Large intestine (tissue), 3 donors: ENCODE measurements at regions not wholly inside any gene's neighbourhood (a gene's known extent, or its start where the extent isn't known, plus 50 kb on each side); places are given as distances from the start of the nearest gene placed in this dataset.
"Not testable (repeated sequence)": the region's sequence is repeated elsewhere in the genome, so short reads cannot be mapped to it uniquely, and the experiment has no call there.

Experiments used
- DNase-seq, 2 donors: peaks; one replicate each; pipeline versions ENCODE4 v3.0.0 to v3.0.0-alpha.2; 2013
- H3K27ac ChIP-seq: one replicate; pipeline ENCODE4 v1.5.1; 2013; ENCODE audit warnings: low read length
- H3K27me3 ChIP-seq: 2 replicates; pipeline ENCODE4 v1.6.1; 2013; ENCODE audit warnings: low read length; ENCODE audit not compliant: control insufficient read depth, insufficient read depth
- H3K36me3 ChIP-seq: 2 replicates; pipeline ENCODE4 v1.6.1; 2013; ENCODE audit warnings: low read length; ENCODE audit not compliant: control insufficient read depth, insufficient read depth
- H3K4me1 ChIP-seq: one replicate; pipeline ENCODE4 v1.6.1; 2013; ENCODE audit warnings: low read length; ENCODE audit not compliant: control insufficient read depth, insufficient read depth
- H3K4me3 ChIP-seq: one replicate; pipeline ENCODE4 v1.5.1; 2013; ENCODE audit warnings: low read length
- H3K9me3 ChIP-seq: one replicate; pipeline ENCODE4 v1.6.1; 2013; ENCODE audit warnings: mild to moderate bottlenecking, low read depth, low read length, moderate library complexity; ENCODE audit not compliant: control insufficient read depth
- WGBS: methylation state at CpG from one replicate; pipeline ENCODE4 v1.1.5; 2013; ENCODE audit warnings: low lambda C conversion rate; ENCODE audit not compliant: insufficient coverage; 5-methylcytosine and 5-hydroxymethylcytosine counted together

DNA sequence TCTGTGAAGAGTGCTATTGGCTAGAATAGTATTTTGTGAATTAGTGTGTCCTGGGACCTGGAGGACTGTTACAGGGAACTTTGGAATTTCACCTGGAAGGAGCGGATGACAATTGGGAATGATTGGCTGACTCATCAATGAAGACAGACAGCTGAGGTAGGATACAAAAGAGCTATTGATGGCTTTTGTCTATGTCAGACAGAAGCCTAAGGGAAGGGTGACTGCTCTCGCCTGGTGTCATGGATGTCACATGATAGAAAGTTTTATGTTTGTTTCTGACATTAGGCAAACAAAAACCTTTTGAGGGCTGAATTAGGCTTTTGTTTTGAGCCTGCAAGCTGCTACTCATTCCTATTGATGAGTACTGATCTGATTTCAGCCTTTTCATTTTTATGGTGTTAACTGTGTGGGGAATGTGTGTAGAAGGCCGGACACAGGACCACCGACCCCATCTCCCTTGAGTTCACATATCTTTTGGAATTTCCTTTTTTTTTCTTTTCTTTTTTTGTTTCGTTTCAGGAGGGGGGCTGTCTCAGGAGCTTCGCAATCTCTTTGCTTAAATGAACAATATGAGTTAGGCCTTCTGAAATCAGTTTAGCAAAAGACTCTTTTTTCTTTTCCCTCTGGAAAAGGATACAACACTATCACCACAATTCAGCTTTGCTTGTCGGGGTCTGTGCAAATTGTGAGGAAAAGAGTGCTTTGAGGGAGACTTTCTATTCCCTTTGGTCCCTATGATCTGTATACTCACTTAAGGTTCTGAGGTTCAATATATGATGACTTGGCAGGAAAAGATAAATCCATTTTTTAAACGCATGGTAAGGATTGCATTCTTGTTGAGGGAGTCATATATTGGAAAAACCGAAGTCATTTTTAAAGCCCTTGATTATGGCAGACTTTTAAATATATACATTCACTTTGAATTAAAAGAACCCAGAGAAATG lies 207.9 kb upstream of the FIGN start:
- H3K4me3 ChIP-seq, result no peak overlapping the region
- no peaks in the 10 kb centered on the region for H3K36me3 ChIP-seq
- no peaks in the 10 kb centered on the region for H3K27me3 ChIP-seq
- H3K27ac ChIP-seq, result no peak overlapping the region
- no peaks in the 10 kb centered on the region for H3K9me3 ChIP-seq
- no peaks in the 10 kb centered on the region for H3K4me1 ChIP-seq
- WGBS, result 65% methylated on average over 3 of the region's 9 CpGs
- peak in 1 of 2 donors; percentile 4 for DNase-seq

DNA sequence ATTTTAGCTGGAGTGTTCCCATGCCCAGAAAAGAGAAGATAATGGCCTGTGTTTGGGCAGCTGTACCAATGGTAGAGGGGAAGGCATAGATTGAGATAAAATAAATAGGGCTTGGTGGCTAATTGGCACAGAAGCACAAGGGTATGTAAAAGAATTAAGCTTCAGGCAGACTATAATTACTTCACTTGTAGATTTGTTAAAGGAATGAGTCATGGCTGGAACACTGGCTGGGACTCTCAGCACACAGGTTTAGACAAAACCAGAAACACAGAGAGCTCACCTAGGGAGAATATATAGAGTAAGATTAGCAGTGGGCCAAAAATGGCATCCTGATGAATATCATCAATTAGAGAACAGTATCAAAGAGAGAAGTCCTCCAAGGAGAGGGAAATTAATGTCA lies 198.3 kb upstream of the FIGN start:
- Histone ChIP-seq H3K36me3 (no peaks in the 10 kb centered on the region), H3K4me1 (no peaks in the 10 kb centered on the region), H3K4me3 (no peak overlapping the region), H3K27me3 (no peaks in the 10 kb centered on the region), H3K27ac (no peak overlapping the region), H3K9me3 (no peaks in the 10 kb centered on the region)
- no peak for DNase-seq

DNA sequence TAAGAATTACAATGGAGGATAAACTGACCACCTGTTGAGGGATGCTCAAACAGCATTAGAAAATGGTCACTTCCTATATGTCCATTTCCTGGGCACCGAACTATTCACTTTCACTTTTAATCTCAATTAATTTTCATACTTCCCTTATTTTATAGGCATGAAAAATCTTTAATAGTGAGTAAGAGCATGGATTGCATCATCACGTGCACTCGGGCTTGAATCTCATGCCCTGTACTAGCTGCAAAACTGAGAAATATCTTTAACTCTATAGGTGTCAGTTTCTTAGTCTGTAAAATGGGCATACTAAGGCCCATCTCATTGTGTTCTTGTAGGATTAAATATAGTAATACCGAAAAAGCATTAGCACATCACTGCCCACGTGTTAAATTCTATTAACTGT lies 183.9 kb upstream of the FIGN start:
- 72% methylated on average over 4 of the region's 5 CpGs for WGBS
- Histone ChIP-seq H3K4me3 (no peak overlapping the region), H3K36me3 (no peaks in the 10 kb centered on the region), H3K27me3 (no peaks in the 10 kb centered on the region), H3K4me1 (no peaks in the 10 kb centered on the region), H3K9me3 (no peaks in the 10 kb centered on the region), H3K27ac (no peak overlapping the region)
- DNase-seq, result no peak

DNA sequence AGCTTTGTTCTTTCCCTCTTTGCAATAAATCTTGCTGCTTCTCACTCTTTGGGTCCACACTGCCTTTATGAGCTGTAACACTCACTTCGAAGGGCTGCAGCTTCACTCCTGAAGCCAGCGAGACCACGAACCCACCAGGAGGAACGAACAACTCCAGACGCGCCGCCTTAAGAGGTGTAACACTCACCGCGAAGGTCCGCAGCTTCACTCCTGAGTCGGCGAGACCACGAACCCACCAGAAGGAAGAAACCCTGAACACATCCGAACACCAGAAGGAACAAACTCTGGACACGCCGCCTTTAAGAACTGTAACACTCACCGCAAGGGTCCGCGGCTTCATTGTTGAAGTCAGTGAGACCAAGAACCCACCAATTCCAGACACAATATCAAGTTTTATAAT lies 178.7 kb upstream of the FIGN start:
- H3K27ac ChIP-seq, H3K27me3 ChIP-seq, H3K4me3 ChIP-seq, H3K36me3 ChIP-seq, H3K4me1 ChIP-seq, DNase-seq: not testable (repeated sequence)
- 93% methylated on average over 3 of the region's 19 CpGs for WGBS
- peaks cover 11% of the 10 kb centered on the region for H3K9me3 ChIP-seq

DNA sequence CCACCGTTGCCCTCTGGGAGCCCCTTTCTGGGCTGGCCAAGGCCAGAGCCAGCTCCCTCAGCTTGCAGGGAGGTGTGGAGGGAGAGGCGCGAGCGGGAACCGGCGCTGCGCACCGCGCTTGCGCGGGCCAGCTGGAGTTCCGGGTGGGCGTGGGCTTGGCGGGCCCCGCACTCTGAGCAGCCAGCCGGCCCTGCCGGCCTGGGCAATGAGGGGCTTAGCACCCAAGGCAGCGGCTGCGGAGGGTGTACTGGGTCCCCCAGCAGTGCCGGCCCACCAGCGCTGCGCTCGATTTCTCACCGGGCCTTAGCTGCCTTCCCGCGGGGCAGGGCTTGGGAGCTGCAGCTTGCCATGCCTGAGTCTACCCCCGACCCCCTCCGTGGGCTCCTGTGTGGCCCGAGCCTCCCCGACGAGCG lies 177.7 kb upstream of the FIGN start:
- H3K4me3 ChIP-seq, DNase-seq, H3K4me1 ChIP-seq, H3K36me3 ChIP-seq, H3K27ac ChIP-seq, H3K27me3 ChIP-seq: not testable (repeated sequence)
- H3K9me3 ChIP-seq, result peaks cover 15% of the 10 kb centered on the region
- WGBS, result no CpG with 5 or more reads among the region's 32 CpGs

DNA sequence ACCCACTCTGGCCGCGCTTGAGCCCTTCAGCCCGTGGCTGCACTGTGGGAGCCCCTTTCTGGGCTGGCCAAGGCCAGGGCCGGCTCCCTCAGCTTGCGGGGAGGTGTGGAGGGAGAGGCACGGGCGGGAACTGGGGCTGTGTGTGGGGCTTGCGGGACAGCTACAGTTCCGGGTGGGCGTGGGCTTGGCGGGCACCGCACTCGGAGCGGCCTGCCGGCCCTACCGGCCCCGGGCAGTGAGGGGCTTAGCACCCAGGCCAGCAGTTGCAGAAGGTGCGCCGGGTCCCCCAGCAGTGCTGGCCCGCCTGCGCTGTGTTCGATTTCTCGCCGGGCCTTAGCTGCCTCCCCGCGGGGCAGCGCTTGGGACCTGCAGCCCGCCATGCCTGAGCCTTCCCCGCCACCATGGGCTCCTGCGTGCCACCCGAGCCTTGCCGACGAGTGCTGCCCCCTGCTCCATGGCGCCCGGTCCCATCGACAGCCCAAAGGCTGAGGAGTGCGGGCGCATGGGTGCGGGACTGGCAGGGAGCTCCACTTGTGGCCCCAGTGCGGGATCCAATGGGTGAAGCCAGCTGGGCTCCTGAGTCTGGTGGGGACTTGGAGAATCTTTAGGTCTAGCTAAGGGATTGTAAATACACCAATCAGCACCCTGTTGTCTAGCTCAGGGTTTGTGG lies 173.7 kb upstream of the FIGN start:
- Histone ChIP-seq H3K4me3 (no peak overlapping the region), H3K27ac (no peak overlapping the region), H3K27me3 (no peaks in the 10 kb centered on the region), H3K9me3 (peaks cover 15% of the 10 kb centered on the region), H3K36me3 (no peaks in the 10 kb centered on the region), H3K4me1 (no peaks in the 10 kb centered on the region)
- WGBS, result no CpG with 5 or more reads among the region's 40 CpGs
- no peak for DNase-seq

DNA sequence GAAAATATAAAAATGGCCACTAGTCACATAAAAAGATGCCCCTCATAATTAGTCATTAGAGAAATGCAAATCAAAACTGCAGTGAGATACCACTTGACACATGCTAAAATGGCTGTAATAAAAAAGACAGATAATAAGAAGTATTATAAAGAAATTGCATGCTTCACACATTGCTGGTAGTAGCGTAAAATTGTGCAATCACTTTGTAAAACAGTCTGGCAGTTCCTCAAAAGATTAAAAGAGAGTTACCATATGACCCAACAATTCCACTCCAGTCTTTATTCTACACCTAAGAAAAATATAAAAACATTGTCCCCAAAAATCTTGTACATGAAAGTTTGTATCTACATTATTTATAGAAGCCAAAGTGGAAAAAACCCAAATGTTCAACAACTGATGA lies 170.6 kb upstream of the FIGN start:
- no peak for DNase-seq
- Histone ChIP-seq H3K27me3 (no peaks in the 10 kb centered on the region), H3K4me3 (no peak overlapping the region), H3K27ac (no peak overlapping the region), H3K36me3 (no peaks in the 10 kb centered on the region), H3K9me3 (peaks cover 8% of the 10 kb centered on the region), H3K4me1 (no peaks in the 10 kb centered on the region)
- no CpG with 5 or more reads among the region's 1 CpG for WGBS

DNA sequence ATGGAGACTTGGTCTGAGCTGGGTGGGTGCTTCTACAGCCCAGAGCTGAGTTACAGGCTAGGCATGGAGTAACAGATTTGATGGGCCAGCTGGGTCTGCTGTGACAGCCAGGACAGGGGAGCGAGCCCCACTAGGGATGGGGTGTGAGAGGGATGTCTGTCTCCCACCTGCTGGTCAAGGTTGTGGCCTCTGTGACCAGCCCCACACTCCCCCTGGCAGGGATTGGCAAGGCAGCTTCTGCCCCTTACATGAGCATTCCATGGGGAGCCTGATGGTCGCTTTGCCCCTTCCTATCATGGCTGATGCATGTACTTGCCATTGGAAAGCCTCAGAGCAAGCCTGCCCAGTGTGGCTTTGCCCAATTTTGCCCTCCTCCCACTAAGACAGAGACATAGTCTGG lies 162.0 kb upstream of the FIGN start:
- DNase-seq, result no peak
- no CpG with 5 or more reads among the region's 2 CpGs for WGBS
- Histone ChIP-seq H3K4me1 (no peaks in the 10 kb centered on the region), H3K36me3 (no peaks in the 10 kb centered on the region), H3K4me3 (no peak overlapping the region), H3K9me3 (peaks cover 13% of the 10 kb centered on the region), H3K27me3 (no peaks in the 10 kb centered on the region), H3K27ac (no peak overlapping the region)

DNA sequence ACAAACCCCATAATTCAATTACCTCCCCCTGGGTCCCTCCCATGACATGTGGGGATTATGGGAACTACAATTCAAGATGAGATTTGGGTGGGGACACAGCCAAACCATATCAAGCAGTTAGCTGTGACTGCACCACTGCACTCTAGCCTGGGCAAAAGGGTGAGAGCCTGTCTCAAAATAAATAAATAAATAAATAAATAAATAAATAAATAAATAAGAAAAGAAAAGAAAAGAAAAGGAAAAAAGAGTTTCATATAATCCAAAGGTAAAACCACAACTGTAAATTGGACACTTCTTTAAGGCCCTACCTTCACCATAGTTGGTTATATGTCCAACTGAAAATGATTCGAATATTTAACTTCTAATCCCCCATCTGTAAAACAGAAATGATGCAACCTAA lies 157.6 kb upstream of the FIGN start:
- no CpG with 5 or more reads among the region's 1 CpG for WGBS
- H3K9me3 ChIP-seq, result not testable (repeated sequence)

DNA sequence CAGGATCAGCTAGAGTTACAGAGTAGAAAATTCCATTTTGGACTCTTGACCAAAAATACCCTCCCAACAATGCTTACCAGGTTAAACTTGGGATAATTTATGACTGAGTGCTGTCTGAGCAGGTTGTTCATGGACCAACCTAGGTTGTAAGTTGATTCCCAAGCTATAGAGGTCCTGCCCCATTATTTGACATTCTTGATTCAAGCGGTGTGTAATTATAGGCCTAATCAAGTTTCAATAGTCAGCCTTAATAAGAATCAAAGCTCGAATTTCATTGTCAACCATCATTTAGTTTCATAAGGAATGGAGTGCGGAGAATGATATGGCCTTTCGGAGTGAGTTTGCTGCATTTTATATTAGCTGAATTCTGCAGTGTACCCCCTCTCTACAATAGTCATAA lies 152.8 kb upstream of the FIGN start:
- WGBS, result 83% methylated on average over 1 of the region's 4 CpGs

More for the DNA sequence above, 157.6 kb upstream of the FIGN start:
- H3K27me3 ChIP-seq, H3K27ac ChIP-seq, DNase-seq, H3K36me3 ChIP-seq, H3K4me3 ChIP-seq, H3K4me1 ChIP-seq: not testable (repeated sequence)

DNA sequence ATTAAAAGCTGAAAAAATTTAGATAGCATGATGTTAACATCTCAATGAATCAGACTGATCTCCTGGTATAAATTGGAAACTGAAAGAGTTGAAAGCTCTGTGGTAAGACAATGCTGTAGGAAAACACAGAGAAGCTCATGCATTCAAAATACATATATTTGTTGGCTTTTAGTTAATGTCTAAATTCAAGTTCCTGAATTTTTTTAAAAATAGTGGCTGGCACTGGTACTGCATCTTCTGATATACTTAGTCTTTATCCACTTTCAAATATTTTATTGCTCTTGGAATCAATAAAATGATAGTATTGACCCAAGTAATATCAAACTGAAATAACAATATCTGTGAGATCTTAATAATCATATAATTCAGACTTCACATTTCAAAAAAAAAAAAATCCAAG lies 151.4 kb upstream of the FIGN start:
- Histone ChIP-seq H3K4me1 (no peaks in the 10 kb centered on the region), H3K9me3 (no peaks in the 10 kb centered on the region), H3K36me3 (no peaks in the 10 kb centered on the region), H3K4me3 (no peak overlapping the region), H3K27ac (no peak overlapping the region), H3K27me3 (no peaks in the 10 kb centered on the region)
- no peak for DNase-seq

More for the DNA sequence above, 152.8 kb upstream of the FIGN start:
- H3K4me3 ChIP-seq, result no peak overlapping the region
- H3K9me3 ChIP-seq, result no peaks in the 10 kb centered on the region
- H3K36me3 ChIP-seq, result no peaks in the 10 kb centered on the region
- no peak overlapping the region for H3K27ac ChIP-seq
- DNase-seq, result no peak
- H3K4me1 ChIP-seq, result no peaks in the 10 kb centered on the region
- H3K27me3 ChIP-seq, result no peaks in the 10 kb centered on the region
